ENCODE measurements at regions not wholly inside any gene's neighbourhood (a gene's known extent, or its start where the extent isn't known, plus 50 kb on each side); places are given as distances from the start of the nearest gene placed in this dataset.
"Not testable (repeated sequence)": the region's sequence is repeated elsewhere in the genome, so short reads cannot be mapped to it uniquely, and the experiment has no call there.

- peak in 12 of 56 donors; percentile 0 to 19 (median 2) for DNase-seq
These were observed 274.9 kb upstream of the LMO3 start for GRCh38 chr12:16880864-16881285.

- no peak for DNase-seq
These were observed 264.9 kb upstream of the LMO3 start for GRCh38 chr12:16870845-16871244.

- DNase-seq: no peak
These were observed 257.8 kb upstream of the LMO3 start for GRCh38 chr12:16863742-16864141.

GRCh38 chr12:16857456-16857923 lies 251.5 kb upstream of the LMO3 start:
- DNase-seq: no peak

- DNase-seq: no peak
These were observed 248.5 kb upstream of the LMO3 start for GRCh38 chr12:16854465-16854864.

- DNase-seq: no peak
These were observed 243.5 kb upstream of the LMO3 start for GRCh38 chr12:16849473-16849872.

- no peak for DNase-seq
These were observed 238.9 kb upstream of the LMO3 start for GRCh38 chr12:16844875-16845274.

GRCh38 chr12:16833376-16834015 lies 227.5 kb upstream of the LMO3 start:
- DNase-seq: no peak

GRCh38 chr12:16828891-16829290 lies 222.9 kb upstream of the LMO3 start:
- DNase-seq: no peak

GRCh38 chr12:16807731-16808130 lies 201.8 kb upstream of the LMO3 start:
- no peak for DNase-seq

GRCh38 chr12:16796168-16796567 lies 190.2 kb upstream of the LMO3 start:
- DNase-seq: no peak

GRCh38 chr12:16789204-16789790 lies 183.3 kb upstream of the LMO3 start:
- no peak for DNase-seq

GRCh38 chr12:16788506-16789203 lies 182.7 kb upstream of the LMO3 start:
- no peak for DNase-seq

- DNase-seq: no peak
These were observed 180.0 kb upstream of the LMO3 start for GRCh38 chr12:16785953-16786352.

GRCh38 chr12:16785524-16785923 lies 179.6 kb upstream of the LMO3 start:
- no peak for DNase-seq

- DNase-seq: not testable (repeated sequence)
These were observed 163.2 kb upstream of the LMO3 start for GRCh38 chr12:16769129-16769528.

- no peak for DNase-seq
These were observed 160.8 kb upstream of the LMO3 start for GRCh38 chr12:16766736-16767135.

GRCh38 chr12:16763901-16764300 lies 157.9 kb upstream of the LMO3 start:
- DNase-seq: no peak

GRCh38 chr12:16756833-16757555 lies 151.0 kb upstream of the LMO3 start:
- no peak for DNase-seq

- DNase-seq: no peak
These were observed 124.8 kb upstream of the LMO3 start for GRCh38 chr12:16730772-16731171.

- no peak for DNase-seq
These were observed 120.9 kb upstream of the LMO3 start for GRCh38 chr12:16726879-16727278.

All from nucleus accumbens (tissue), 56 donors.